ENCODE measurements at regions not wholly inside any gene's neighbourhood (a gene's known extent, or its start where the extent isn't known, plus 50 kb on each side); places are given as distances from the start of the nearest gene placed in this dataset.

GRCh38 chr12:60849723-60850122 is 1253.9 kb downstream of the SLC16A7 start:
- Mint-ChIP-seq H3K36me3 (no peaks in the 10 kb centered on the region), H3K4me1 (no peaks in the 10 kb centered on the region), H3K27me3 (ENCODE audit: insufficient read depth, low read depth) (peaks cover 3% of the 10 kb centered on the region), H3K9me3 (no peaks in the 10 kb centered on the region), H3K27ac (no peak overlapping the region), H3K4me3 (no peak overlapping the region)
- Histone ChIP-seq H3K4me3 (no peak overlapping the region), H3K27me3 (no peaks in the 10 kb centered on the region), H3K9ac (no peak overlapping the region), H2AFZ (replicated peaks) (no peak overlapping the region), H3K79me2 (ENCODE audit: low read depth) (no peaks in the 10 kb centered on the region), H3K36me3 (no peaks in the 10 kb centered on the region), H3K27ac (no peak overlapping the region), H3K4me1 (no peaks in the 10 kb centered on the region), H4K20me1 (ENCODE audit: low read depth) (no peaks in the 10 kb centered on the region), H3F3A (ENCODE audit: low read depth) (no peaks in the 10 kb centered on the region), H3K4me2 (no peak overlapping the region), H3K9me3 (ENCODE audit: low read depth) (no peaks in the 10 kb centered on the region)
- DNase-seq (ENCODE audit: low spot score): no peak
- TF ChIP-seq CTCF (IDR thresholded peaks at IDR 0.05): no peak
- TF ChIP-seq EZH2 (IDR thresholded peaks at IDR 0.05): no peak
- no peak for TF ChIP-seq EZH2phosphoT487 (IDR thresholded peaks at IDR 0.05)

- Mint-ChIP-seq H3K36me3 (no peaks in the 10 kb centered on the region), H3K27me3 (ENCODE audit: insufficient read depth, low read depth) (peaks cover 3% of the 10 kb centered on the region), H3K27ac (no peak overlapping the region), H3K4me3 (no peak overlapping the region), H3K9me3 (peaks cover 4% of the 10 kb centered on the region), H3K4me1 (no peaks in the 10 kb centered on the region)
- Histone ChIP-seq H3K4me3 (no peak overlapping the region), H2AFZ (replicated peaks) (no peak overlapping the region), H3K9me3 (ENCODE audit: low read depth) (no peaks in the 10 kb centered on the region), H3K36me3 (no peaks in the 10 kb centered on the region), H3K4me2 (no peak overlapping the region), H3K79me2 (ENCODE audit: low read depth) (no peaks in the 10 kb centered on the region), H3K27me3 (no peaks in the 10 kb centered on the region), H3F3A (ENCODE audit: low read depth) (no peaks in the 10 kb centered on the region), H3K27ac (no peak overlapping the region), H4K20me1 (ENCODE audit: low read depth) (no peaks in the 10 kb centered on the region), H3K4me1 (no peaks in the 10 kb centered on the region), H3K9ac (no peak overlapping the region)
- TF ChIP-seq CTCF (IDR thresholded peaks at IDR 0.05): no peak
- no peak for TF ChIP-seq EZH2 (IDR thresholded peaks at IDR 0.05)
- TF ChIP-seq EZH2phosphoT487 (IDR thresholded peaks at IDR 0.05): no peak
- DNase-seq (ENCODE audit: low spot score): no peak
Measured at GRCh38 chr12:60853407-60853806, 1257.6 kb downstream of the SLC16A7 start.

GRCh38 chr12:60863421-60863820 is 1267.6 kb downstream of the SLC16A7 start:
- Mint-ChIP-seq H3K36me3 (no peaks in the 10 kb centered on the region), H3K4me1 (no peaks in the 10 kb centered on the region), H3K9me3 (no peaks in the 10 kb centered on the region), H3K27ac (no peak overlapping the region), H3K4me3 (no peak overlapping the region), H3K27me3 (ENCODE audit: insufficient read depth, low read depth) (no peaks in the 10 kb centered on the region)
- H3K4me3 ChIP-seq: no peak overlapping the region
- no peaks in the 10 kb centered on the region for H3K4me1 ChIP-seq
- TF ChIP-seq EZH2 (IDR thresholded peaks at IDR 0.05): no peak
- no peak for TF ChIP-seq EZH2phosphoT487 (IDR thresholded peaks at IDR 0.05)
- no peak for TF ChIP-seq CTCF (IDR thresholded peaks at IDR 0.05)
- H4K20me1 ChIP-seq (ENCODE audit: low read depth): no peaks in the 10 kb centered on the region
- H3F3A ChIP-seq (ENCODE audit: low read depth): no peaks in the 10 kb centered on the region
- no peak overlapping the region for H3K9ac ChIP-seq
- no peak overlapping the region for H2AFZ ChIP-seq (replicated peaks)
- H3K27me3 ChIP-seq: no peaks in the 10 kb centered on the region
- no peak for DNase-seq (ENCODE audit: low spot score)
- H3K9me3 ChIP-seq (ENCODE audit: low read depth): no peaks in the 10 kb centered on the region
- H3K79me2 ChIP-seq (ENCODE audit: low read depth): no peaks in the 10 kb centered on the region
- H3K27ac ChIP-seq: no peak overlapping the region
- H3K4me2 ChIP-seq: no peak overlapping the region
- H3K36me3 ChIP-seq: no peaks in the 10 kb centered on the region

DNA sequence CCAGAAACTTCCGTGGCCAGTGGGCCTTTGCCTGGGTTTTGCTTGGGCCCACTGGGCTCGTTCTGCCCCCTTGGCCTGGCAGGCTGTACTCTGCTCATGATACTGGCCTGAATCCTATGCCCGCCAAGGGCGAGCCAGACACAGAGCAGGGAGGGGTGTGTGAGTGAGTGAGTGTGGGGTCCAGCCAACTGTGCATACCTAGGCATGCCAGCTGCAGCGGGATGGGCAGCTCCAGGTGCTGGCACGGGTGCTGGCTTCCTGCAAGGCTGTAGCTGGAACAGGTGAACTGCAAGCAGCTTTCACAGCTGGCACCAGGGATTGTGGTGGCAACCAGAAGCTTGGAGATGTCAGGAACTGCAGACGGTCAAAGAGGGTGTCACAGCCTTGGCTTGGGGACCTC is 1276.4 kb downstream of the SLC16A7 start:
- H3K27ac ChIP-seq: no peak overlapping the region
- no peaks in the 10 kb centered on the region for H3K36me3 Mint-ChIP-seq
- no peak overlapping the region for H3K27ac Mint-ChIP-seq
- no peaks in the 10 kb centered on the region for H3K27me3 ChIP-seq
- no peak overlapping the region for H2AFZ ChIP-seq (replicated peaks)
- H3K9ac ChIP-seq: no peak overlapping the region
- H4K20me1 ChIP-seq (ENCODE audit: low read depth): no peaks in the 10 kb centered on the region
- H3K9me3 ChIP-seq (ENCODE audit: low read depth): no peaks in the 10 kb centered on the region
- H3K4me2 ChIP-seq: no peak overlapping the region
- no peaks in the 10 kb centered on the region for H3K79me2 ChIP-seq (ENCODE audit: low read depth)
- H3K36me3 ChIP-seq: no peaks in the 10 kb centered on the region
- no peaks in the 10 kb centered on the region for H3K4me1 ChIP-seq
- H3F3A ChIP-seq (ENCODE audit: low read depth): no peaks in the 10 kb centered on the region
- no peak overlapping the region for H3K4me3 ChIP-seq
- H3K4me3 Mint-ChIP-seq: no peak overlapping the region
- no peak for DNase-seq (ENCODE audit: low spot score)
- H3K9me3 Mint-ChIP-seq: no peaks in the 10 kb centered on the region
- no peaks in the 10 kb centered on the region for H3K27me3 Mint-ChIP-seq (ENCODE audit: insufficient read depth, low read depth)
- peaks cover 2% of the 10 kb centered on the region for H3K4me1 Mint-ChIP-seq
- TF ChIP-seq CTCF (IDR thresholded peaks at IDR 0.05) (no peak), EZH2phosphoT487 (IDR thresholded peaks at IDR 0.05) (no peak), EZH2 (IDR thresholded peaks at IDR 0.05) (no peak)
